ENCODE measurements at regions not wholly inside any gene's neighbourhood (a gene's known extent, or its start where the extent isn't known, plus 50 kb on each side); places are given as distances from the start of the nearest gene placed in this dataset.

GRCh38 chr5:60257596-60258271 is 364.2 kb upstream of the PDE4D start:
- Histone ChIP-seq H3K27ac (replicated peaks in 1 of 4) (no peak overlapping the region), H3K36me3 (no peaks in the 10 kb centered on the region), H3K9me3 (no peaks in the 10 kb centered on the region), H3K4me3 (no peak overlapping the region), H3K4me1 (peaks cover 0 to 6% (median 0%) of the 10 kb centered on the region in 4 donors), H3K27me3 (no peaks in the 10 kb centered on the region)
- TF ChIP-seq POLR2A (IDR thresholded peaks at IDR 0.05; ENCODE audit: low read depth) (no peak), EP300 (IDR thresholded peaks at IDR 0.05) (no peak), CTCF (IDR thresholded peaks at IDR 0.05) (no peak), POLR2AphosphoS5 (IDR thresholded peaks at IDR 0.05) (no peak)
- intact Hi-C loops (cut with DNase I), result no loop called here
- 76% methylated on average over 5 of the region's 5 CpGs for WGBS
- DNase-seq (ENCODE audit: extremely low spot score), result no peak

GRCh38 chr5:60256546-60256945 is 363.0 kb upstream of the PDE4D start:
- H3K4me1 ChIP-seq, result peaks cover 0 to 6% (median 0%) of the 10 kb centered on the region in 4 donors
- no peak overlapping the region for H3K27ac ChIP-seq (replicated peaks in 1 of 4)
- H3K4me3 ChIP-seq, result no peak overlapping the region
- H3K9me3 ChIP-seq, result no peaks in the 10 kb centered on the region
- 92% methylated on average over 2 of the region's 2 CpGs for WGBS
- no peak for DNase-seq (ENCODE audit: extremely low spot score)
- intact Hi-C loops (cut with DNase I), result no loop called here
- H3K36me3 ChIP-seq, result no peaks in the 10 kb centered on the region
- no peaks in the 10 kb centered on the region for H3K27me3 ChIP-seq
- TF ChIP-seq POLR2A (IDR thresholded peaks at IDR 0.05; ENCODE audit: low read depth) (no peak), POLR2AphosphoS5 (IDR thresholded peaks at IDR 0.05) (no peak), CTCF (IDR thresholded peaks at IDR 0.05) (no peak), EP300 (IDR thresholded peaks at IDR 0.05) (no peak)

- intact Hi-C loops (cut with DNase I), result no loop called here
- Histone ChIP-seq H3K27ac (replicated peaks in 1 of 4) (no peak overlapping the region), H3K9me3 (peaks cover 0 to 5% (median 2%) of the 10 kb centered on the region in 4 donors), H3K27me3 (no peaks in the 10 kb centered on the region), H3K36me3 (no peaks in the 10 kb centered on the region), H3K4me3 (no peak overlapping the region), H3K4me1 (peaks cover 0 to 8% (median 0%) of the 10 kb centered on the region in 4 donors)
- WGBS, result 100% methylated on average over 1 of the region's 1 CpG
- no peak for DNase-seq (ENCODE audit: extremely low spot score)
- TF ChIP-seq POLR2A (IDR thresholded peaks at IDR 0.05; ENCODE audit: low read depth), result no peak
- no peak for TF ChIP-seq CTCF (IDR thresholded peaks at IDR 0.05)
- TF ChIP-seq POLR2AphosphoS5 (IDR thresholded peaks at IDR 0.05), result no peak
- TF ChIP-seq EP300 (IDR thresholded peaks at IDR 0.05), result no peak
Measured at GRCh38 chr5:60248901-60249300, 355.4 kb upstream of the PDE4D start.

GRCh38 chr5:60243713-60244112 is 350.2 kb upstream of the PDE4D start:
- Histone ChIP-seq H3K4me1 (peaks cover 0 to under 1% (median 0%) of the 10 kb centered on the region in 4 donors), H3K36me3 (no peaks in the 10 kb centered on the region), H3K4me3 (no peak overlapping the region), H3K9me3 (peaks cover 0 to 12% (median 4%) of the 10 kb centered on the region in 4 donors), H3K27ac (replicated peaks in 1 of 4) (no peak overlapping the region), H3K27me3 (no peaks in the 10 kb centered on the region)
- TF ChIP-seq POLR2A (IDR thresholded peaks at IDR 0.05; ENCODE audit: low read depth) (no peak), POLR2AphosphoS5 (IDR thresholded peaks at IDR 0.05) (no peak), EP300 (IDR thresholded peaks at IDR 0.05) (no peak), CTCF (IDR thresholded peaks at IDR 0.05) (no peak)
- 56% methylated on average over 1 of the region's 1 CpG for WGBS
- intact Hi-C loops (cut with DNase I), result no loop called here
- DNase-seq (ENCODE audit: extremely low spot score), result no peak
